ENCODE measurements at regions not wholly inside any gene's neighbourhood (a gene's known extent, or its start where the extent isn't known, plus 50 kb on each side); places are given as distances from the start of the nearest gene placed in this dataset.
"Not testable (repeated sequence)": the region's sequence is repeated elsewhere in the genome, so short reads cannot be mapped to it uniquely, and the experiment has no call there.

DNA sequence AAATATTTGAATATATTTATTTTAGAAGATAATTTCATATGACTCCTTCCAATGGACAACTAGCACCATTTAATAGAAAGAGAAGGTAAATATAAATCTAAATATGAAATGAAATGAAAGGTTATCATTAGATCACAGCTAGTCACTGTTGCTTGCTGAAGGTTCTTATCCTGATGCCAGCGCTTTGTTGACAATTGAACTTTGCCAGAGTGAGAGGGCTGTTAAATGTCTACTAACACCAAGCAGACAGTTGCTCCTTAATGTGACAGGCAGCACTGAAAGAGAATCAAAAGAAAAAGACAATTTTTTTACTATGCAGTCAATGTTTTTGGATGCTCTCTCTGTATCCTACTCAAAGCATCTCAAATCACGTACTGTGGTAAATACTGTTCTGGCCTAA, 152.6 kb upstream of the SEMA6A start:
- Histone ChIP-seq H4K5ac (ENCODE audit: low read length) (no peak overlapping the region), H3K36me3 (ENCODE audit: control insufficient read depth, insufficient read depth, low read length) (no peaks in the 10 kb centered on the region), H3K4me2 (ENCODE audit: low read length) (no peak overlapping the region), H3K79me1 (ENCODE audit: low read length) (no peaks in the 10 kb centered on the region), H4K8ac (ENCODE audit: low read depth, low read length) (no peak overlapping the region), H3K4me3 (ENCODE audit: low read length) (no peak overlapping the region), H3K23ac (ENCODE audit: low read length) (no peak overlapping the region), H3K27me3 (ENCODE audit: insufficient read depth, low read length, poor library complexity) (no peaks in the 10 kb centered on the region), H2BK15ac (replicated peaks; ENCODE audit: low read depth) (no peak overlapping the region), H3K79me2 (ENCODE audit: control insufficient read depth, insufficient read depth, low read length) (no peaks in the 10 kb centered on the region), H3K56ac (ENCODE audit: low read length) (no peak overlapping the region), H3K9ac (ENCODE audit: low read length) (no peak overlapping the region), H3K18ac (ENCODE audit: low read length) (no peak overlapping the region), H2AK5ac (ENCODE audit: low read length) (no peak overlapping the region), H2BK120ac (ENCODE audit: low read depth, low read length) (no peak overlapping the region), H2BK5ac (ENCODE audit: low read length) (no peak overlapping the region), H3K4me1 (ENCODE audit: control insufficient read depth, low read depth, low read length) (no peaks in the 10 kb centered on the region), H3K4ac (ENCODE audit: low read depth, low read length) (no peak overlapping the region), H3K27ac (ENCODE audit: low read depth, low read length) (no peak overlapping the region)
- DNase-seq, result no peak
- no CpG with 5 or more reads among the region's 2 CpGs for WGBS (ENCODE audit: extremely low coverage, insufficient coverage, low lambda C conversion rate)

DNA sequence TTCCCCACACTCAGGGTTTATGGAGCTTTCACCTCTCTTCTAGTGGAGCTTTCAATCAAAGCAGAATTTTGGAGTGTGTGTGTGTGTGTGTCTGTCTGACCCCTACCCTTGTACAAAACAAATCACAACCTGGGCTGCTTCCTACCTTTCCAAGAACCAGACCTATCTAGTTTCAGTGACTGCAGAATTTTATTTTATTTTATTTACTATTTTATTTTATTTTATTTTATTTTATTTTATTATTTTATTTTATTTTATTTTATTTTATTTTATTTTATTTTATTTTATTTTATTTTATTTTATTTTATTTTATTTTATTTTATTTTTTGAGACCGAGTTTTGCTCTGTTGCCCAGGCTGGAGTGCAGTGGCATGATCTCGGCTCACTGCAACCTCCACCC, 151.6 kb upstream of the SEMA6A start:
- H2BK15ac ChIP-seq (replicated peaks; ENCODE audit: low read depth); H3K9ac ChIP-seq (ENCODE audit: low read length); H3K4ac ChIP-seq (ENCODE audit: low read depth, low read length); DNase-seq; H2BK120ac ChIP-seq (ENCODE audit: low read depth, low read length); H3K27me3 ChIP-seq (ENCODE audit: insufficient read depth, low read length, poor library complexity); H3K23ac ChIP-seq (ENCODE audit: low read length); H3K4me3 ChIP-seq (ENCODE audit: low read length); H3K36me3 ChIP-seq (ENCODE audit: control insufficient read depth, insufficient read depth, low read length); H3K56ac ChIP-seq (ENCODE audit: low read length); H2AK5ac ChIP-seq (ENCODE audit: low read length); H3K79me1 ChIP-seq (ENCODE audit: low read length); H3K18ac ChIP-seq (ENCODE audit: low read length); H2BK5ac ChIP-seq (ENCODE audit: low read length); H3K4me1 ChIP-seq (ENCODE audit: control insufficient read depth, low read depth, low read length); H3K27ac ChIP-seq (ENCODE audit: low read depth, low read length); H4K8ac ChIP-seq (ENCODE audit: low read depth, low read length); H3K79me2 ChIP-seq (ENCODE audit: control insufficient read depth, insufficient read depth, low read length); H4K5ac ChIP-seq (ENCODE audit: low read length); H3K4me2 ChIP-seq (ENCODE audit: low read length): not testable (repeated sequence)
- no CpG with 5 or more reads among the region's 2 CpGs for WGBS (ENCODE audit: extremely low coverage, insufficient coverage, low lambda C conversion rate)

DNA sequence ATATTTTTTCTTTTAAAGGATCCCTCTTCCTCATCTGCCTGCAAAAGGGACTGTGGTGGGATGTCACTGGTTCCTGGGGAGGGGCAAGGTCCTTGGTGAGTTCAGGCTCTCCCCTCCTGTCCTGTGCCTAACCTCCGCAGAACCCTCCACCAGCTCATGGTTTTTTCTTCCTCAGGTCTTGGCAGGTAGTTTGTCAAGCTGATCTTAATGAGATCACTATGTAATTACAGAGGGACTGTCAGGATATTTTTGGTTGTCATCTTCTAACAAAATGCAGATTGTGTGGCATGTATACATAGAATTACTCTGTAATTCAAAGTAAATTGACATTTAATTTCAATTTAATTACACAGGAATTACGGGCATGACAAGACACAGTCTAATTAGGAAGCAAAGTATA, 150.3 kb upstream of the SEMA6A start:
- Histone ChIP-seq H3K4ac (ENCODE audit: low read depth, low read length) (no peak overlapping the region), H2BK120ac (ENCODE audit: low read depth, low read length) (no peak overlapping the region), H3K27me3 (ENCODE audit: insufficient read depth, low read length, poor library complexity) (no peaks in the 10 kb centered on the region), H3K79me1 (ENCODE audit: low read length) (no peaks in the 10 kb centered on the region), H3K4me2 (ENCODE audit: low read length) (no peak overlapping the region), H4K8ac (ENCODE audit: low read depth, low read length) (no peak overlapping the region), H3K36me3 (ENCODE audit: control insufficient read depth, insufficient read depth, low read length) (no peaks in the 10 kb centered on the region), H3K18ac (ENCODE audit: low read length) (no peak overlapping the region), H2BK5ac (ENCODE audit: low read length) (no peak overlapping the region), H3K56ac (ENCODE audit: low read length) (no peak overlapping the region), H3K9ac (ENCODE audit: low read length) (no peak overlapping the region), H3K4me3 (ENCODE audit: low read length) (no peak overlapping the region), H3K79me2 (ENCODE audit: control insufficient read depth, insufficient read depth, low read length) (no peaks in the 10 kb centered on the region), H3K4me1 (ENCODE audit: control insufficient read depth, low read depth, low read length) (no peaks in the 10 kb centered on the region), H2BK15ac (replicated peaks; ENCODE audit: low read depth) (no peak overlapping the region), H2AK5ac (ENCODE audit: low read length) (no peak overlapping the region), H3K23ac (ENCODE audit: low read length) (no peak overlapping the region), H3K27ac (ENCODE audit: low read depth, low read length) (no peak overlapping the region), H4K5ac (ENCODE audit: low read length) (no peak overlapping the region)
- no CpG with 5 or more reads among the region's 2 CpGs for WGBS (ENCODE audit: extremely low coverage, insufficient coverage, low lambda C conversion rate)
- DNase-seq, result no peak

DNA sequence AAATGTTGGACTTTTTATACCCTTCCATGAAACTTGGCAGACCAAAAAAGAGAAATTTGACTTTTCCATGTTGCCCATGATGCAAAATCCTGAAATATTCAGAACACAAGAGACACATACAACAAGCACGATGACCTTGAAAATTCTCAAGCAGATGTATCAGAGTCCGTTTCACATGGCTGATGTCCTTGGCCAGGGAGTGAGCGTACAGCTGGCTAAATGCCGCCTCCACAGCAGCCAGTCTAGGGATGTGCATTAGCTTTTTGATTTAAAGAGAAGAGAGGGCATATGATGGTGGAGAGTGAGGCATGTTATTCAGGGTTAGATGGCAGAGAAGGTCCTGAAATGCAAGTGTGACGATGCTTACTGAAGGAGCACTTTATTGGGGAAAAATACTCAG, 148.0 kb upstream of the SEMA6A start:
- H3K4me3 ChIP-seq (ENCODE audit: low read length), result no peak overlapping the region
- WGBS (ENCODE audit: extremely low coverage, insufficient coverage, low lambda C conversion rate), result no CpG with 5 or more reads among the region's 5 CpGs

DNA sequence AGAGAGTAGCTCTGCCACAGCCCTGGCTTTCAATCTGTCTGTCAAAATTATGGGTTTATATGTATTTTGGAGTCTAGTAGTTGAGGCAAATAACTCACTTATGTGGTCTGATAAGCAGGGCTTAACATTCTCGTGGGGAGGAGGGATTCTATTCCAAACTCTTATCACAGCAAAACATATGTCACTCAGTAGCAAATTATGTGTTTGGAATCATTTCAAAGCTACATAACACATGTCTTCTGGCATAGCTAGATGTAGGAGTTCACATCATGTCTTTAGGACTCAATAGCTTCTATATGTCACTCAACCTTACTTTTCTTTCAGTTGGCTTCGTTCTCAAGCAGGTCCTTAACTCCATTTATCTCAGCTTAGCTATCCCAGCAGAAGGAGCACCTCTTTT, 144.5 kb upstream of the SEMA6A start:
- H4K8ac ChIP-seq (ENCODE audit: low read depth, low read length), result no peak overlapping the region
- no peak for DNase-seq

More for the DNA sequence above, 148.0 kb upstream of the SEMA6A start:
- no peak overlapping the region for H2BK120ac ChIP-seq (ENCODE audit: low read depth, low read length)
- DNase-seq, result no peak
- H3K56ac ChIP-seq (ENCODE audit: low read length), result no peak overlapping the region
- H3K27me3 ChIP-seq (ENCODE audit: insufficient read depth, low read length, poor library complexity), result no peaks in the 10 kb centered on the region
- no peak overlapping the region for H3K18ac ChIP-seq (ENCODE audit: low read length)
- no peak overlapping the region for H2BK5ac ChIP-seq (ENCODE audit: low read length)
- no peak overlapping the region for H3K4ac ChIP-seq (ENCODE audit: low read depth, low read length)
- H2AK5ac ChIP-seq (ENCODE audit: low read length), result no peak overlapping the region
- no peaks in the 10 kb centered on the region for H3K79me2 ChIP-seq (ENCODE audit: control insufficient read depth, insufficient read depth, low read length)
- H3K4me2 ChIP-seq (ENCODE audit: low read length), result no peak overlapping the region
- no peaks in the 10 kb centered on the region for H3K36me3 ChIP-seq (ENCODE audit: control insufficient read depth, insufficient read depth, low read length)
- H3K79me1 ChIP-seq (ENCODE audit: low read length), result no peaks in the 10 kb centered on the region
- H3K9ac ChIP-seq (ENCODE audit: low read length), result no peak overlapping the region
- no peak overlapping the region for H4K8ac ChIP-seq (ENCODE audit: low read depth, low read length)
- no peaks in the 10 kb centered on the region for H3K4me1 ChIP-seq (ENCODE audit: control insufficient read depth, low read depth, low read length)
- no peak overlapping the region for H2BK15ac ChIP-seq (replicated peaks; ENCODE audit: low read depth)
- no peak overlapping the region for H3K23ac ChIP-seq (ENCODE audit: low read length)
- no peak overlapping the region for H4K5ac ChIP-seq (ENCODE audit: low read length)
- no peak overlapping the region for H3K27ac ChIP-seq (ENCODE audit: low read depth, low read length)

DNA sequence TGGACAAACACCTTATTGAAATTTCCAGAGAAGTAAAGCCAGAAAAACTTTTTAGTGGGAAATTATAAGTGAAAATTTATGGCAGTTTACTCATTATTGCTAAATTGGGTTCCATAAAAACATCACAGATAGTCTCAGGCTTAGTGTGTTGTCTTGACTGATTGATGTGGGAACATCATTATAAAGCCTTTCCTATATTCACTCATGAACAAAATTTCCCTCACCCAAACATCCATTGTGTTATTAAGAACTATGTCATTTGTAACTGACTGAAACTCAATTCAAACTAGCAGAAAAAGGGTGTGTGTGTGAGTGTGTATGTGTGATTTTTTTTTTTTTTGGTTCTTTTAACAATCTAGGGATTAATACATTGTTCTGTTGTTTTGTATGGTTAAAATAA, 143.7 kb upstream of the SEMA6A start:
- Histone ChIP-seq H3K4me1 (ENCODE audit: control insufficient read depth, low read depth, low read length) (no peaks in the 10 kb centered on the region), H3K4me2 (ENCODE audit: low read length) (no peak overlapping the region), H3K23ac (ENCODE audit: low read length) (no peak overlapping the region), H4K5ac (ENCODE audit: low read length) (no peak overlapping the region), H2BK120ac (ENCODE audit: low read depth, low read length) (no peak overlapping the region), H2BK15ac (replicated peaks; ENCODE audit: low read depth) (no peak overlapping the region), H2BK5ac (ENCODE audit: low read length) (no peak overlapping the region), H2AK5ac (ENCODE audit: low read length) (no peak overlapping the region), H3K27me3 (ENCODE audit: insufficient read depth, low read length, poor library complexity) (no peaks in the 10 kb centered on the region), H3K4me3 (ENCODE audit: low read length) (no peak overlapping the region), H3K36me3 (ENCODE audit: control insufficient read depth, insufficient read depth, low read length) (no peaks in the 10 kb centered on the region), H3K18ac (ENCODE audit: low read length) (no peak overlapping the region), H3K4ac (ENCODE audit: low read depth, low read length) (no peak overlapping the region), H3K9ac (ENCODE audit: low read length) (no peak overlapping the region), H4K8ac (ENCODE audit: low read depth, low read length) (no peak overlapping the region), H3K27ac (ENCODE audit: low read depth, low read length) (no peak overlapping the region), H3K79me1 (ENCODE audit: low read length) (no peaks in the 10 kb centered on the region), H3K56ac (ENCODE audit: low read length) (no peak overlapping the region), H3K79me2 (ENCODE audit: control insufficient read depth, insufficient read depth, low read length) (no peaks in the 10 kb centered on the region)
- no peak for DNase-seq

More for the DNA sequence above, 144.5 kb upstream of the SEMA6A start:
- no peak overlapping the region for H2BK120ac ChIP-seq (ENCODE audit: low read depth, low read length)
- no peaks in the 10 kb centered on the region for H3K27me3 ChIP-seq (ENCODE audit: insufficient read depth, low read length, poor library complexity)
- H3K4ac ChIP-seq (ENCODE audit: low read depth, low read length), result no peak overlapping the region
- H2BK15ac ChIP-seq (replicated peaks; ENCODE audit: low read depth), result no peak overlapping the region
- H3K56ac ChIP-seq (ENCODE audit: low read length), result no peak overlapping the region
- H3K9ac ChIP-seq (ENCODE audit: low read length), result no peak overlapping the region
- H3K79me1 ChIP-seq (ENCODE audit: low read length), result no peaks in the 10 kb centered on the region
- H3K36me3 ChIP-seq (ENCODE audit: control insufficient read depth, insufficient read depth, low read length), result no peaks in the 10 kb centered on the region
- H2AK5ac ChIP-seq (ENCODE audit: low read length), result no peak overlapping the region
- H3K27ac ChIP-seq (ENCODE audit: low read depth, low read length), result no peak overlapping the region
- WGBS (ENCODE audit: extremely low coverage, insufficient coverage, low lambda C conversion rate), result no CpG with 5 or more reads among the region's 2 CpGs
- H3K4me2 ChIP-seq (ENCODE audit: low read length), result no peak overlapping the region
- no peak overlapping the region for H2BK5ac ChIP-seq (ENCODE audit: low read length)
- no peak overlapping the region for H4K5ac ChIP-seq (ENCODE audit: low read length)
- H3K4me1 ChIP-seq (ENCODE audit: control insufficient read depth, low read depth, low read length), result no peaks in the 10 kb centered on the region
- no peak overlapping the region for H3K18ac ChIP-seq (ENCODE audit: low read length)
- no peak overlapping the region for H3K4me3 ChIP-seq (ENCODE audit: low read length)
- H3K79me2 ChIP-seq (ENCODE audit: control insufficient read depth, insufficient read depth, low read length), result no peaks in the 10 kb centered on the region
- no peak overlapping the region for H3K23ac ChIP-seq (ENCODE audit: low read length)
